ENCODE measurements at regions not wholly inside any gene's neighbourhood (a gene's known extent, or its start where the extent isn't known, plus 50 kb on each side); places are given as distances from the start of the nearest gene placed in this dataset.

DNA sequence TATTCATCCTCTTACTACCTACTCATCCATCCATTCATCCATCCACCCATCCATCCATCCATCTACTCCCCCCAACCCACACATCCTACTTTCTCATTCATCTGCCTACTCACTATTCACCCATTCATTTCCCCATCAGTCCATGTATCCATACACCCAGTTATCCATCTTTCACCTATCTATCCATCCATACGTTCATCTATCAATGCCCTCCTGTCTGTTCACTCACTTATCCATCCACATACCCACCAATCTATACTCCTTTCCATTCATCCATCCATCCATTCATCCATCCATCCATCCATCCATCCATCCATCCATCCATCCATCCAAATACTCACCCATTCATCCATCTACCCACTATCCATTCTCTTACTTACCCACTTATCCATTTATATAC, 117.8 kb upstream of the LHX5 start:
- Mint-ChIP-seq H3K9me3 (no peaks in the 10 kb centered on the region), H3K27ac (no peak overlapping the region), H3K4me1 (peaks cover 30% of the 10 kb centered on the region), H3K4me3 (no peak overlapping the region), H3K27me3 (ENCODE audit: insufficient read depth) (peaks cover 54% of the 10 kb centered on the region), H3K36me3 (ENCODE audit: low read depth) (no peaks in the 10 kb centered on the region)
- H3K4me1 ChIP-seq (ENCODE audit: control insufficient read depth, insufficient read depth, low read length) = no peaks in the 10 kb centered on the region
- DNase-seq = no peak
- H3K9me3 ChIP-seq (ENCODE audit: control insufficient read depth, low read length) = no peaks in the 10 kb centered on the region
- TF ChIP-seq, protein P1, sequence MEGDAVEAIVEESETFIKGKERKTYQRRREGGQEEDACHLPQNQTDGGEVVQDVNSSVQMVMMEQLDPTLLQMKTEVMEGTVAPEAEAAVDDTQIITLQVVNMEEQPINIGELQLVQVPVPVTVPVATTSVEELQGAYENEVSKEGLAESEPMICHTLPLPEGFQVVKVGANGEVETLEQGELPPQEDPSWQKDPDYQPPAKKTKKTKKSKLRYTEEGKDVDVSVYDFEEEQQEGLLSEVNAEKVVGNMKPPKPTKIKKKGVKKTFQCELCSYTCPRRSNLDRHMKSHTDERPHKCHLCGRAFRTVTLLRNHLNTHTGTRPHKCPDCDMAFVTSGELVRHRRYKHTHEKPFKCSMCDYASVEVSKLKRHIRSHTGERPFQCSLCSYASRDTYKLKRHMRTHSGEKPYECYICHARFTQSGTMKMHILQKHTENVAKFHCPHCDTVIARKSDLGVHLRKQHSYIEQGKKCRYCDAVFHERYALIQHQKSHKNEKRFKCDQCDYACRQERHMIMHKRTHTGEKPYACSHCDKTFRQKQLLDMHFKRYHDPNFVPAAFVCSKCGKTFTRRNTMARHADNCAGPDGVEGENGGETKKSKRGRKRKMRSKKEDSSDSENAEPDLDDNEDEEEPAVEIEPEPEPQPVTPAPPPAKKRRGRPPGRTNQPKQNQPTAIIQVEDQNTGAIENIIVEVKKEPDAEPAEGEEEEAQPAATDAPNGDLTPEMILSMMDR (conservative IDR thresholded peaks at IDR 0.05) = no peak
- WGBS, 2 experiments (ENCODE audit: insufficient coverage in 1 of 2, insufficient read length in 1 of 2) = 83 to 96% methylated on average over 1 of the region's 1 CpG
- H3K27me3 ChIP-seq (ENCODE audit: control insufficient read depth, insufficient read depth, low read length, poor library complexity, severe bottlenecking) = peaks cover 39% of the 10 kb centered on the region
- H3K4me3 ChIP-seq (ENCODE audit: low read length) = no peak overlapping the region
- H3K36me3 ChIP-seq (ENCODE audit: control insufficient read depth, insufficient read depth, low read length) = no peaks in the 10 kb centered on the region
- H3K9ac ChIP-seq (ENCODE audit: extremely low read depth, low read length, poor library complexity, severe bottlenecking) = no peak overlapping the region
- no peak overlapping the region for H3K27ac ChIP-seq (ENCODE audit: low read depth, low read length)

DNA sequence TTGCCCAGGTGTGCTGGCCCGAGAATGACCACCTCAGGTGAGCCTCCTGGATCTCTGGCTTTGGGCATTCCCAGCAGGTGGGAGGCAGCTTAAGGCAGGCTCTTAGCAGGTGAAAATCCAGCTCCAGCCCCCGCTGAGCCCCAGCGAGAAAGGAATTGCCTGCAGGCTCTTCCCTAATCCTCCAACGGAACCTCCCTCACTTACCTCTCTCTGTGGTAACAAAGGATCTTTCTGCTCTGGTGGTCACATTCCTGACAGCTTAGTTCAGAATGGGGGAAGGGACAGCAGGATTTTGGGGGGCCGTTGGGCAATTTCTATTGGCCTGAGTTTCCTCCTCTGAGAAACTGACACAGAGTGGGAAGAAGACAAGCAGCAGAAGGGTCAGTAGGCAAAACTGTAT, 116.0 kb upstream of the LHX5 start:
- no peak overlapping the region for H3K27ac ChIP-seq (ENCODE audit: low read depth, low read length)
- TF ChIP-seq, protein P1 (conservative IDR thresholded peaks at IDR 0.05) = no peak
- no peaks in the 10 kb centered on the region for H3K36me3 ChIP-seq (ENCODE audit: control insufficient read depth, insufficient read depth, low read length)
- peak; percentile 96 for DNase-seq
- H3K9me3 ChIP-seq (ENCODE audit: control insufficient read depth, low read length) = no peaks in the 10 kb centered on the region
- Mint-ChIP-seq H3K36me3 (ENCODE audit: low read depth) (no peaks in the 10 kb centered on the region), H3K27me3 (ENCODE audit: insufficient read depth) (peaks cover 41% of the 10 kb centered on the region), H3K4me1 (peaks cover 32% of the 10 kb centered on the region), H3K27ac (peak overlapping the region; percentile 95), H3K4me3 (peak overlapping the region; percentile 29), H3K9me3 (no peaks in the 10 kb centered on the region)
- no peaks in the 10 kb centered on the region for H3K4me1 ChIP-seq (ENCODE audit: control insufficient read depth, insufficient read depth, low read length)
- WGBS, 2 experiments (ENCODE audit: insufficient coverage in 1 of 2, insufficient read length in 1 of 2) = 3 to 5% methylated on average over 2 to 5 of the region's 5 CpGs
- peaks cover 26% of the 10 kb centered on the region for H3K27me3 ChIP-seq (ENCODE audit: control insufficient read depth, insufficient read depth, low read length, poor library complexity, severe bottlenecking)
- peak overlapping the region; percentile 31 for H3K4me3 ChIP-seq (ENCODE audit: low read length)
- no peak overlapping the region for H3K9ac ChIP-seq (ENCODE audit: extremely low read depth, low read length, poor library complexity, severe bottlenecking)

DNA sequence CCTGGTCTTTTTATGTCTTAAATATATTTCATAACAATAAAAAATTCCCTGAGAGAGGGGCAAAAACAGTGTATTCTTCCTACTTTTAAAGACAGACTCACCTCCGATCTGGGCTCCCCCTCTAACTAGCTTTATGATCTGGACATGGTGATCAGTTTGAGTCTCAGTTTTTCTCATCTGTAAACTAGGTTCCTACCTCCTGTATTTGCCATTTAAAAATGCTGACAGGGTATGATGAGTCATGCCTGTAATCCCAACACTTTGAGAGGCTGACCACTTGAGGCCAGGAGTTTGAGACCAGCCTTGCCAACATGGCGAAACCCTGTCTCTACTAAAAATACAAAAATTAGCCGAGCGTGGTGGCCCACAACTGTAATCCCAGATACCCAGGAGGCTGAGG, 114.8 kb upstream of the LHX5 start:
- H3K9ac ChIP-seq (ENCODE audit: extremely low read depth, low read length, poor library complexity, severe bottlenecking) = no peak overlapping the region
- Mint-ChIP-seq H3K36me3 (ENCODE audit: low read depth) (no peaks in the 10 kb centered on the region), H3K4me3 (no peak overlapping the region), H3K9me3 (peaks cover 2% of the 10 kb centered on the region), H3K4me1 (peaks cover 33% of the 10 kb centered on the region), H3K27ac (no peak overlapping the region), H3K27me3 (ENCODE audit: insufficient read depth) (peaks cover 30% of the 10 kb centered on the region)
- peaks cover 3% of the 10 kb centered on the region for H3K4me1 ChIP-seq (ENCODE audit: control insufficient read depth, insufficient read depth, low read length)
- no peaks in the 10 kb centered on the region for H3K36me3 ChIP-seq (ENCODE audit: control insufficient read depth, insufficient read depth, low read length)
- no peak for DNase-seq
- H3K4me3 ChIP-seq (ENCODE audit: low read length) = no peak overlapping the region
- TF ChIP-seq, protein P1 (conservative IDR thresholded peaks at IDR 0.05) = no peak
- peaks cover 2% of the 10 kb centered on the region for H3K9me3 ChIP-seq (ENCODE audit: control insufficient read depth, low read length)
- 86 to 100% methylated on average over 2 to 4 of the region's 4 CpGs for WGBS, 2 experiments (ENCODE audit: insufficient coverage in 1 of 2, insufficient read length in 1 of 2)
- no peak overlapping the region for H3K27ac ChIP-seq (ENCODE audit: low read depth, low read length)
- H3K27me3 ChIP-seq (ENCODE audit: control insufficient read depth, insufficient read depth, low read length, poor library complexity, severe bottlenecking) = peaks cover 14% of the 10 kb centered on the region
